GM19395 (cell line): ENCODE measurements at regions not wholly inside any gene's neighbourhood (a gene's known extent, or its start where the extent isn't known, plus 50 kb on each side); places are given as distances from the start of the nearest gene placed in this dataset.

ENCODE experiments used
- ATAC-seq: cut with Tn5 transposase; IDR thresholded peaks from one replicate; pipeline ENCODE4 v1.9.1; 2021; ENCODE audit warnings: mild to moderate bottlenecking, moderate library complexity; ENCODE audit not compliant: unreplicated experiment

DNA sequence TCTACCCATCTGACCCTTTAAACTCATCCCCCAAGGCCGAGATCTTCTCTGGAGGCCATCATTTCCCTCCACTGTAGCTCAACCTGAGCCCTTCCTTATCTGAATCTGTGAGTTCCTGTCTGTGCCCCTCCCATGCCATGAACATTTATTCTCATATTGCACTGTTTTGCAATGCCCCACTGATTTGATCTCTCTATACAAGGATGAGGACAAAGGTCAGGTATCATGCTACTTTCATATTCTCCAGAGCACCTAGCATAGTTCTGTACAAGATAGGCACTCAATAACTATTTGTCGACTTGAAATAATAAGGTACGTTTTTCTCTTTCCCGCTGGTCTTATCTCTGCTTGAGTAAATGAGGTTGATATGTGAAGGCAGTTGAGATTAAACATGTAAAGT lies 135.5 kb downstream of the KLF5 start:
- no peak for ATAC-seq

GRCh38 chr13:73193554-73193953 lies 134.7 kb downstream of the KLF5 start:
- no peak for ATAC-seq

GRCh38 chr13:73190477-73190876 lies 131.7 kb downstream of the KLF5 start:
- ATAC-seq: no peak

DNA sequence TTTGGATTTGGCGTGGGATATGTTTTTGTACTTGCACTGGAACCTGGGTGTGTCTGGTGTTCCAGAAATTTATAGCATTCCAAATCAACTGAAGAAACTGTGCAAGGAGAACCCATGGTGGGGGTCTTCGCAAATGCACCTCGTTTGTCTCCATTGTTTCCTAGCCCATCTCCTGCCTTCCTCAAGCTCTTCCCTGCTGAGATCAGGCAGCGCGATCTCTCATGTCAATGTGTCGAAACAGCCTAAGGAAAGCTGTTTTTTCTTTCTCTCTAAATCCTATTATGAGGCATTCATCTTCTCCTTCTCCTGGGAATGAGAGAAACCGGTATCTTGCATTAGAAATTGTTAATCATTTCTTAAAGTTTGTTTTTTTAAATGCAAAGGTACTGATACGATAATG lies 131.0 kb downstream of the KLF5 start:
- no peak for ATAC-seq

DNA sequence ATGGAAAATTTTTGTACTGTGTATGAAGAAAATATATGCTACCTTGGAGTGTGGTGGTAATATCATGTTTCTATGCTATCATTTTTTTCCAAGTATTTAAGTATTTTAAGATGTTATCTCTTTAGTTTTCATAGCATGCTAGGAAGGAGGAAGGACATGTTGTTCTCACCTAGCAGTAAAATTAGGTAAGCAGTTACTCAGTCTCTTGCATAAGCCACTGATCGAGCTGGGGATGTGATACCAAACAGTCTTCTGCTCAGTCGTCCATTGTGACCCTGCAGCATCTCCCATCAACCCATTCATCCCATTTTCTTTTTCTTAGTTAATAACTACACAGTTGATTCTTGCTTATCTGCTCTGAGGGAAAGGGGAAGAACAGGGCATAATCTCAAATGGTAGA lies 130.6 kb downstream of the KLF5 start:
- ATAC-seq: no peak

GRCh38 chr13:73187106-73187505 lies 128.3 kb downstream of the KLF5 start:
- ATAC-seq: no peak

GRCh38 chr13:73179650-73180274 lies 121.0 kb downstream of the KLF5 start:
- no peak for ATAC-seq

DNA sequence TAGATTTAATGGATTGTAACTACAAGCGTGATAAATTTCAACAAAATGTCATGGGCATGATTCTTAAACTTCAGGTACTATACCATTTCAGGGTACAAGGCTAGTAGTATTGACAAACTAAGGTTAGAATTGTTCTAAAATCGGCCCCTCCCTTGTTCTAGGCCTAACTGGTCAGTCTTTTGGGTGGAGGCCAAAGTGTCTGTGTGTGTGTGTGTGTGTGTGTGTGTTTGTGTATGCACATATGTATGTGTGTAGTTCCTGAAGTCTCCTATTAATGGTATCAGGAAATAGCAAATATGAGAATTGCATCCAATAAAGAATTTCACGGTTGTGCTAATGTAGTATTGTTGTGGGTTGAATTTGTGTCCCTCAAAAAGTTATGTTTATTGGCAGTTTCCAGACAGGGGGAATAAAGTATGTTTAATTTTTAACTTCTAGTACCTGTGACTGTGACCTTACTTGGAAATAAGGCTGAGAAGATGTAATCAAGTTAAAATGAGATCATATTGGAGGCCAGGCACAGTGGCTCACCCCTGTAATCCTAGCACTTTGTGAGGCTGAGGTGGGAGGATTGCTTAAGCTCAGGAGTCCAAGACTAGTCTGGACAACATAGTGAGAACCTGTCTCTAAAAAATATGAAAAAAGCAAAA lies 119.2 kb downstream of the KLF5 start:
- no peak for ATAC-seq

DNA sequence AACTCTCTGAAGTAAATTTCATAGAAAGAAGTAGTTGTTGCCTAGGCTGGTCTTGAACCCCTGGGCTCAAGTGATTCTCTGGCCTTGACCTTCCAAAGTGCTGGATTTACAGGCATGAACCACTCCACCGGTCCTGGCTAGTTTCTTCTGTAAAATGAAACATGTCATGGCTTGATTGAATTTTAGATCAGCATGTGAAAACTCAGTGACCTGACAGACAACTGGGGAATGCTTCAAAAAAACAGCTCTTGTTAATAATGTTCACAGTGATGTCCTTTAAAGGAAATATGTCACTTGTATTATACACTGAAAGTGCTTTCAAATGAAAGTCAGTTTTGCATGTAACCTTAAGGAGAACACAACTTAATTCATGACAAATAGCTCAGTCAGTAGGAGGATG lies 118.2 kb downstream of the KLF5 start:
- no peak for ATAC-seq

DNA sequence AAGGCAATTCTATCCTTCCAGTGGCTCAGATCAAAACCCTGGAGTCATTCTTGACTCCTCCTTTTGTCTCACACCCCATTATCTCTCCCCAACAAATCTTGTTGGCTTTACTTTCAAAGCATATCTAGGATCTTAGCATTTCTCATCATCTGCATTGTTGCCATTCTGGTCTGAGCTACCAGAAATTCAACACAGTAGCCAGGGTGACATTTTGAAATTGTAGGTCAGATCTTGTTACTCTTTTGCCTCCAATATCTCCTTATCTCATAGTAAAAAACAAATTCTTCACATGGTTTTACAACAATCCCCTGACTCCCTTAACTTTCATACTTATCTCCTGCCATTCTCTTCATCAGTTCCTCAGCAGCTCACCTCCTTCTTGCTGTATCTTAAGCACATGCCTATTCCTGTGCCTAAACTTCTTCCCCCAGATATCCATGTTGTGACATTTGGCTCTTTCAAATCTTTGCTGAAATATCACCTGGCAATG lies 115.8 kb downstream of the KLF5 start:
- ATAC-seq: no peak

GRCh38 chr13:73173279-73173811 lies 114.5 kb downstream of the KLF5 start:
- no peak for ATAC-seq

DNA sequence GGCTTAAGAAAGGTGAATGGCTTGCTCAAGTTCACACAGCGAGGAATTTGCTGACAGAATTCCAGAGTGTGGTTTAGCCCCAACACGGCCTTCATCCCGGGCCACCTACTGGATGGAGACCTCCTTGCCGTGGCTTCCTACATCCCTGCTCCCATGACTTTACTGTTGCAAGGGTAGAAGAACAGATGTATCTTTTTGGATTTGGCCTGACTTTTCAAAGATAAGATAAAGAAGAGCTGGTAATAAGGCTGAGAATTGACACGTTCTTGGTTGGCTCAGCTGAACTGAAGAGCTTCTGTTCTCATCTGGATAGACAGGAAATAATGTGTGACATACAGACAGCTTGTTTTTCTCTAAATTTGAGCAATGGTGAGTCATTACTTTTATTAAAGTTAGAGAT lies 113.1 kb downstream of the KLF5 start:
- ATAC-seq: no peak

GRCh38 chr13:73171271-73171682 lies 112.5 kb downstream of the KLF5 start:
- ATAC-seq: no peak

GRCh38 chr13:73169971-73170370 lies 111.2 kb downstream of the KLF5 start:
- no peak for ATAC-seq

DNA sequence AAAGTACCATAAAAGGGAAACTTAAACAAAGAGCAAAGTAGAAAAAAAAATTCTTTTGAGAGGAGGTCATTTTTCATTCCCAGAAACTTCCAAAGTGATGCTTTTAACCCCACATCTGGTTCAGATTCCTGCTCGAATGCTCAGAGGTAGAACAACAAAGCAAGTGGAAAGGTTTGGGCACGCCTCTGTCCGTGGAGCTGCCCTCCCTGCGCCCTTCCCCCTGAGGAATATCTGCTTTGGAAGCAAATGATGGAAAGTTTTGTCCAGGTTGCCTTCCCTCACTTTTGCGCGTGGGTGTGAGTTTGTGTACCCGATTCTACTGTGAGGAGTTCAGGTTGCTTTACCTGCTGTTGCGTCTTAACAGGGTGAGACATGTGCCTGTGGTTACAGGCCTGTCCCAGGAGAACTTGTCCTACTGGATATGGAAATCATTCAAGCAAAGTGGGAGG lies 110.2 kb downstream of the KLF5 start:
- ATAC-seq: no peak

GRCh38 chr13:73168226-73168952 lies 109.6 kb downstream of the KLF5 start:
- no peak for ATAC-seq

DNA sequence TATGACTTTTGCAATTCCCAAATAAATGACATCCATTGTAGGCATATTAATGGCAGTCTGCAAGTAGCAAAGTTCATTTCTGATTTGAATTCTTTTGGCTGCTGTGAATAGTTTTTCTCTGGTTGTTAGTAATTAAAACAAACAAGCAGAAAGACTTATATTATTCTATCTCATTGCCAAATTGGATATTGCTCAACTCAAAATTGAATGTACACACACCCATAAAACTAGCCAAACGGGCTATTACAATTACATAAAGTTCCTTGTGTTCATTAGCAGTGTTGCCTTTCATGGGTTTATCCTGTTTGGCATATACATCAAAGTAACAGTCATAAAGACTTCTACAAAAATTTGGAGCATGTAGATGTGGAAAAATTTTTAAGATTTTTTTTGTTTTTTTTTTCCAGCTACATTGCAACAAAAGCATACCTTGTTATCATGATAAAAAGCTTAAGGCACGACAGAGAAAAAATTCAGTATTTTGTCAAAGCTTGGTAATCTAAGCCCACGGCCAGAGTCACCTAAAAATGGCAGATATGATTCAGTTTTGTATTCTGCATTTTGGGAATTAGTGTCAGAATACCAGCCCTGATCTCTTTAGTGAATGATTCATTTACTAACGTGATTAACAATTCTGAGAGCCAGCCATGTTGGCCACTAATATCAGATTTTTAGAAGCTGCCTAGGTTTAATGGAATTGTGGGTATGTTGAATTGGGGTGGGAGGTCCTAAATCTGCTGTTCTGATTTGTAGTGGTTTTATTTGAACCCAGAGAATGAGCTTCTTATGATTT lies 108.4 kb downstream of the KLF5 start:
- no peak for ATAC-seq

DNA sequence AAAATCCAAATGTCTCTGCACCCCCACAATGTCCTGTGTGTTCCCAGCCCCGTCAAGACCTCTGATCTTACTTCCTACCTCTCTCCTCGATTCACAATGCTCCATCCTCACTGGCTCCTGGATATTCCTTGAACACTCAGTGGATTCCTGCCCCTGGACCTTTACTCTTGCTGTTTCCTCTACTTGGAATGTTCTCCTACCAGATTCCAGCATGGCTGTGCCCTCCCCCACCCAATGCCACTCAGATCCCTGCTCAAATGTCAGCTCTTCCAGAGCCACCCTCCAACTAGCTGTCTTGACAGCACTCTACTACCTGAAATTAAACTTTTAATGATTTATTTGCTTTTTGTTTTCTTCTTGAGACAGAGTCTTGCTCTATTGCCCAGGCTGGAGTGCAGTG lies 107.4 kb downstream of the KLF5 start:
- ATAC-seq: no peak

DNA sequence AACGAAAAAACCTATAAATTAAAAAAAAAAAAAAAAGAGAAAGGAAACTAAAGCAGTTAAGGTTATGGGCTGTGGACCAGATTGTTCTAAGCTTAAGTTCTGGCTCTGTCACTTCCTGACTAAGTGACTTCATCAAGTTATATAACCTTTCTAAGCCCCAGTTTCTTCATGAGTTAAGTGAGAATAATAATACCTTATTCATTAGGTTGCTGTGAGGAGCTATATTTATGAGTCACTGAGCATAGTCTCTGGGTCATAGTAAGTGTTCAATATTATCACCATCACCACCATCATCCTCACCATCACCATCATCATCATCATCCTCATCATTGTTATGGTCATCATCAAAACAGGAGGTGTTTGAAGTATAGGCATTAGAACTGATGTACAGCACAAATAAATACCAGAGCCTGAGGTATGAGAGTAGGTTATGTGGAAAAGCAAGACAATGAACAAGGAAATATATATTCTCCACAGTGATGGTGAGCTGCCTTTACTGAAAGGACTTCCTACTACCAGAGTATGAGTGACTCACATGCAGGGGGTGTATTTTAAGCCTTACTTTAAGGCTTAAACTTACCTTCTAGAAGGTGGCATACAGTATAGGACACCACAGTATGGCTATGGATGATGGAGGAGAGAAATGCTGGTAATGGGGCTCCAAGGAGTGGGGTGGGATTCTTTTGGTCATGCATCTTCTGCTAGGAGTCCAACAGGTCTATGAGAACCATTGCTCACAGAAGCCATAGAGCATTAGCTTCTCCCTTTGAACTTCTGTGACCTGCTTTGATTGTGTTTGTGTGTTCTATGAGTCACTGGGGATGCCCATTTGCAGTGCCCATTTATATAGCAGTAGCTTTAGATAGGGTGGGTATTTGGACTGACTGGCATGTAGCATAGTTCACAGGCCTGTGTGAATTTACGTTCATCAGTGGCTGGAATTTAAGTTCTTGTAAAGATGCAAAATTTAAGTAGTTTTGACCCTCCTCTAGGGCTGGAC lies 104.4 kb downstream of the KLF5 start:
- ATAC-seq: no peak
